Brain pericyte (primary cell): ENCODE measurements at regions not wholly inside any gene's neighbourhood (a gene's known extent, or its start where the extent isn't known, plus 50 kb on each side); places are given as distances from the start of the nearest gene placed in this dataset.
"Not testable (repeated sequence)": the region's sequence is repeated elsewhere in the genome, so short reads cannot be mapped to it uniquely, and the experiment has no call there.

Source experiments
- DNase-seq: peaks from one replicate; pipeline ENCODE4 v3.0.0-alpha.2; 2012; ENCODE audit warnings: low read depth, low spot score

- DNase-seq = no peak
Observed at GRCh38 chr21:28181730-28182129, 810.9 kb downstream of the LTN1 start.

- no peak for DNase-seq
Observed at GRCh38 chr21:28179136-28179535, 813.5 kb downstream of the LTN1 start.

- no peak for DNase-seq
Observed at GRCh38 chr21:28177124-28177523, 815.6 kb downstream of the LTN1 start.

GRCh38 chr21:28174701-28175100, 818.0 kb downstream of the LTN1 start:
- DNase-seq = no peak

- DNase-seq = no peak
Observed at GRCh38 chr21:28174006-28174405, 818.7 kb downstream of the LTN1 start.

GRCh38 chr21:28172376-28172775, 820.3 kb downstream of the LTN1 start:
- DNase-seq = no peak

GRCh38 chr21:28167366-28167765, 825.3 kb downstream of the LTN1 start:
- no peak for DNase-seq

- DNase-seq = not testable (repeated sequence)
Observed at GRCh38 chr21:28164519-28164918, 828.2 kb downstream of the LTN1 start.

- DNase-seq = not testable (repeated sequence)
Observed at GRCh38 chr21:28162052-28162451, 830.6 kb downstream of the LTN1 start.

GRCh38 chr21:28160378-28160777, 832.3 kb downstream of the LTN1 start:
- DNase-seq = no peak

GRCh38 chr21:28159396-28159795, 833.3 kb downstream of the LTN1 start:
- no peak for DNase-seq

GRCh38 chr21:28156590-28156989, 836.1 kb downstream of the LTN1 start:
- DNase-seq = no peak

- DNase-seq = peak; percentile 16
Observed at GRCh38 chr21:28154121-28154520, 838.6 kb downstream of the LTN1 start.

GRCh38 chr21:28152732-28153131, 839.9 kb downstream of the LTN1 start:
- DNase-seq = no peak

GRCh38 chr21:28151758-28152157, 840.9 kb downstream of the LTN1 start:
- DNase-seq = no peak

GRCh38 chr21:28150778-28151177, 841.9 kb downstream of the LTN1 start:
- DNase-seq = no peak

GRCh38 chr21:28148400-28149064, 844.1 kb downstream of the LTN1 start:
- no peak for DNase-seq

GRCh38 chr21:28144653-28145052, 848.0 kb downstream of the LTN1 start:
- DNase-seq = no peak

GRCh38 chr21:28144089-28144488, 848.6 kb downstream of the LTN1 start:
- no peak for DNase-seq

GRCh38 chr21:28142697-28143096, 850.0 kb downstream of the LTN1 start:
- DNase-seq = no peak

- DNase-seq = no peak
Observed at GRCh38 chr21:28138272-28138671, 854.4 kb downstream of the LTN1 start.

GRCh38 chr21:28136656-28137255, 855.9 kb downstream of the LTN1 start:
- no peak for DNase-seq

- DNase-seq = no peak
Observed at GRCh38 chr21:28135646-28136045, 857.0 kb downstream of the LTN1 start.

GRCh38 chr21:28133116-28133515, 859.6 kb downstream of the LTN1 start:
- DNase-seq = no peak
